ENCODE measurements at regions not wholly inside any gene's neighbourhood (a gene's known extent, or its start where the extent isn't known, plus 50 kb on each side); places are given as distances from the start of the nearest gene placed in this dataset.

- Histone ChIP-seq H3K4me3 (no peak overlapping the region), H3K27ac (no peak overlapping the region), H3K36me3 (no peaks in the 10 kb centered on the region), H3K27me3 (no peaks in the 10 kb centered on the region), H3K4me1 (no peaks in the 10 kb centered on the region), H3K9me3 (no peaks in the 10 kb centered on the region)
- intact Hi-C loops (cut with DNase I) = no loop called here
- TF ChIP-seq CTCF (IDR thresholded peaks at IDR 0.05) = no peak
- DNase-seq = no peak
- ATAC-seq = no peak
Observed at GRCh38 chr7:51665045-51665780, 348.6 kb upstream of the COBL start.

- no peak overlapping the region for H3K27ac ChIP-seq
- no peaks in the 10 kb centered on the region for H3K27me3 ChIP-seq
- no peak for TF ChIP-seq CTCF (IDR thresholded peaks at IDR 0.05)
- intact Hi-C loops (cut with DNase I) = no loop called here
- DNase-seq = no peak
- no peaks in the 10 kb centered on the region for H3K9me3 ChIP-seq
- no peak for ATAC-seq
- no peak overlapping the region for H3K4me3 ChIP-seq
- H3K4me1 ChIP-seq = no peaks in the 10 kb centered on the region
- no peaks in the 10 kb centered on the region for H3K36me3 ChIP-seq
Observed at GRCh38 chr7:51660516-51660915, 343.9 kb upstream of the COBL start.

DNA sequence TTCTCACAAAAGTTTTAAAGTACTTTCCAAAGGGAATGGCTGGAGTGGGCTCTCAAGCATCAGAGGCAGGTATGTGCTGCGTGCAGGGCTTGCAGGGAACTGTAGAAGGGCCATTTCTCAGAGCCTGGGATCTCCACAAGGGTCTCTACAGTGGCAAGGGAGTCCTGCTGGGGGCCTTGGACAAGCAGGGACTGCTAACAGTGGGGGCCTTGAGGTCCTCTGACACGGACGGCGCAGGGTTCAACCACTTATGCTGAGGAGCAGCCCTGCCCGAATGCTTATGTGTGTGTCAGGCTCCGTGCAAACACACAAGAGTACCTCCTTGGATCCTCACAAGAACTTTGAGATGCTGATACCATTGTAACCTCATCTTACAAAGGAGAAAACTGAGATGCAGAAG, 342.1 kb upstream of the COBL start:
- Histone ChIP-seq H3K27ac (no peak overlapping the region), H3K36me3 (no peaks in the 10 kb centered on the region), H3K9me3 (no peaks in the 10 kb centered on the region), H3K4me1 (no peaks in the 10 kb centered on the region), H3K4me3 (no peak overlapping the region), H3K27me3 (no peaks in the 10 kb centered on the region)
- intact Hi-C loops (cut with DNase I) = no loop called here
- DNase-seq (no peak), ATAC-seq (no peak)
- no peak for TF ChIP-seq CTCF (IDR thresholded peaks at IDR 0.05)

GRCh38 chr7:51647931-51648351, 331.3 kb upstream of the COBL start:
- no peaks in the 10 kb centered on the region for H3K4me1 ChIP-seq
- H3K9me3 ChIP-seq = no peaks in the 10 kb centered on the region
- no peak overlapping the region for H3K4me3 ChIP-seq
- DNase-seq (no peak), ATAC-seq (no peak)
- H3K36me3 ChIP-seq = no peaks in the 10 kb centered on the region
- intact Hi-C loops (cut with DNase I) = no loop called here
- no peak overlapping the region for H3K27ac ChIP-seq
- no peaks in the 10 kb centered on the region for H3K27me3 ChIP-seq
- no peak for TF ChIP-seq CTCF (IDR thresholded peaks at IDR 0.05)

DNA sequence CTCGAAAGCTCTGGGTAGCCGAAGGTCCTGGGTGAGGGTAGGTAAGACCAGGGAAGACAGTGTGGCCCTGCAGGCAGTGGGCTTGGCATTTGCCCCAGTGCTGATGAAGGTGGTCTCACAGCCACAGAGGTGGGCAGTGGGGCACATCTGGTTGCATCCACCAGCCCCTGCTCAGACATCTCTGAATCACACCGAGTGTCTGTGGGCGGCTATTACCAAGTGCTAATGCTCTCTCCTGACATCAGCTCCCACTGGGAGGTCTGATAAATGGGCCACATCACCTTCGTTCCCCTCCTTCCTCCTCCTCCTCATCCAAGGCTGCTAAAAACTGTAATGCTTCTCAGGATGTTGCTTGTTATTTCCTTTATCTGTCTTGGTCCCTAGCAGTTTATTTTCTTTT, 330.9 kb upstream of the COBL start:
- no peak overlapping the region for H3K27ac ChIP-seq
- intact Hi-C loops (cut with DNase I) = no loop called here
- no peak overlapping the region for H3K4me3 ChIP-seq
- H3K4me1 ChIP-seq = no peaks in the 10 kb centered on the region
- H3K36me3 ChIP-seq = no peaks in the 10 kb centered on the region
- ATAC-seq (no peak), DNase-seq (no peak)
- H3K27me3 ChIP-seq = no peaks in the 10 kb centered on the region
- TF ChIP-seq CTCF (IDR thresholded peaks at IDR 0.05) = no peak
- H3K9me3 ChIP-seq = no peaks in the 10 kb centered on the region
